ENCODE measurements at regions not wholly inside any gene's neighbourhood (a gene's known extent, or its start where the extent isn't known, plus 50 kb on each side); places are given as distances from the start of the nearest gene placed in this dataset.

- TF ChIP-seq CTCF (IDR thresholded peaks at IDR 0.05; ENCODE audit: low read depth, low read length): no peak
- H3K4me3 ChIP-seq (ENCODE audit: low read depth, low read length): no peak overlapping the region
Observed at GRCh38 chr3:150335631-150336030, 72.5 kb upstream of the TSC22D2 start.

- no peak for TF ChIP-seq CTCF (IDR thresholded peaks at IDR 0.05; ENCODE audit: low read depth, low read length)
- H3K4me3 ChIP-seq (ENCODE audit: low read depth, low read length): no peak overlapping the region
Observed at GRCh38 chr3:150334974-150335373, 73.1 kb upstream of the TSC22D2 start.

- no peak overlapping the region for H3K4me3 ChIP-seq (ENCODE audit: low read depth, low read length)
- TF ChIP-seq CTCF (IDR thresholded peaks at IDR 0.05; ENCODE audit: low read depth, low read length): no peak
Observed at GRCh38 chr3:150333477-150333876, 74.6 kb upstream of the TSC22D2 start.

GRCh38 chr3:150331978-150332568, 76.0 kb upstream of the TSC22D2 start:
- H3K4me3 ChIP-seq (ENCODE audit: low read depth, low read length): no peak overlapping the region
- no peak for TF ChIP-seq CTCF (IDR thresholded peaks at IDR 0.05; ENCODE audit: low read depth, low read length)

GRCh38 chr3:150330872-150331271, 77.2 kb upstream of the TSC22D2 start:
- H3K4me3 ChIP-seq (ENCODE audit: low read depth, low read length): no peak overlapping the region
- no peak for TF ChIP-seq CTCF (IDR thresholded peaks at IDR 0.05; ENCODE audit: low read depth, low read length)

GRCh38 chr3:150330174-150330573, 77.9 kb upstream of the TSC22D2 start:
- no peak for TF ChIP-seq CTCF (IDR thresholded peaks at IDR 0.05; ENCODE audit: low read depth, low read length)

DNA sequence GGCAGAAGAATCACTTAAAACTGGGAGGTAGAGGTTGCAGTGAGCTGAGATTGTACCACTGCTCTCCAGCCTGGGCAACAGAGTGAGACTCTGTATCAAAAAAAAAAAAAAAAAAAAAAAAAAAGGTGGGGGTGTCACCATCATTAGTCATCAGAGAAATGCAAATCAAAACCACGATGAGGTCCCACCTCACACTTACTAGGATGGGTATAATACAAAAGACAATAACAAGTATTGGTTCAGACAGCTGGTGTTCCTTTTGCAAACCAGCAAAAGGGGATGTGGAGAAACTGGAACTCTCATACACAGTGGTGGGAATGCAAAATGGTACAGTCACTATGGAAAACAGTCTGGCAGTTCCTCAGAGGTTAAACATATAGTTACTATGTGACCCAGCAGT, 78.7 kb upstream of the TSC22D2 start:
- H3K4me3 ChIP-seq (ENCODE audit: low read depth, low read length): no peak overlapping the region
- no peak for TF ChIP-seq CTCF (IDR thresholded peaks at IDR 0.05; ENCODE audit: low read depth, low read length)

More at GRCh38 chr3:150330174-150330573, 77.9 kb upstream of the TSC22D2 start:
- no peak overlapping the region for H3K4me3 ChIP-seq (ENCODE audit: low read depth, low read length)

Measured in WI38 (cell line).